Astrocyte of the spinal cord (primary cell): ENCODE measurements at regions not wholly inside any gene's neighbourhood (a gene's known extent, or its start where the extent isn't known, plus 50 kb on each side); places are given as distances from the start of the nearest gene placed in this dataset.

ENCODE experiments used
- DNase-seq: peaks from one replicate; pipeline ENCODE4 v3.0.0; 2011; ENCODE audit warnings: low read depth, low spot score
- H3K4me3 ChIP-seq: 2 replicates; pipeline ENCODE4 v1.5.1; 2011; ENCODE audit warnings: low read depth, mild to moderate bottlenecking, low read length, moderate library complexity
- in situ Hi-C: cut with HindIII; loops from 2 replicates; pipeline ENCODE4 v1.10.0; 2017; ENCODE audit warnings: low sequenced_read_pairs
- TF ChIP-seq, protein P1 (sequence below): IDR thresholded peaks from 2 replicates; pipeline ENCODE4 v1.5.1; 2012; ENCODE audit warnings: low read depth, mild to moderate bottlenecking, low read length, inconsistent platforms

- TF ChIP-seq, protein P1, sequence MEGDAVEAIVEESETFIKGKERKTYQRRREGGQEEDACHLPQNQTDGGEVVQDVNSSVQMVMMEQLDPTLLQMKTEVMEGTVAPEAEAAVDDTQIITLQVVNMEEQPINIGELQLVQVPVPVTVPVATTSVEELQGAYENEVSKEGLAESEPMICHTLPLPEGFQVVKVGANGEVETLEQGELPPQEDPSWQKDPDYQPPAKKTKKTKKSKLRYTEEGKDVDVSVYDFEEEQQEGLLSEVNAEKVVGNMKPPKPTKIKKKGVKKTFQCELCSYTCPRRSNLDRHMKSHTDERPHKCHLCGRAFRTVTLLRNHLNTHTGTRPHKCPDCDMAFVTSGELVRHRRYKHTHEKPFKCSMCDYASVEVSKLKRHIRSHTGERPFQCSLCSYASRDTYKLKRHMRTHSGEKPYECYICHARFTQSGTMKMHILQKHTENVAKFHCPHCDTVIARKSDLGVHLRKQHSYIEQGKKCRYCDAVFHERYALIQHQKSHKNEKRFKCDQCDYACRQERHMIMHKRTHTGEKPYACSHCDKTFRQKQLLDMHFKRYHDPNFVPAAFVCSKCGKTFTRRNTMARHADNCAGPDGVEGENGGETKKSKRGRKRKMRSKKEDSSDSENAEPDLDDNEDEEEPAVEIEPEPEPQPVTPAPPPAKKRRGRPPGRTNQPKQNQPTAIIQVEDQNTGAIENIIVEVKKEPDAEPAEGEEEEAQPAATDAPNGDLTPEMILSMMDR: no peak
- no peak overlapping the region for H3K4me3 ChIP-seq
- in situ Hi-C loops: no loop called here
- peak; percentile 13 for DNase-seq
Observed at GRCh38 chr1:78401148-78401547, 89.6 kb upstream of the PTGFR start.

DNA sequence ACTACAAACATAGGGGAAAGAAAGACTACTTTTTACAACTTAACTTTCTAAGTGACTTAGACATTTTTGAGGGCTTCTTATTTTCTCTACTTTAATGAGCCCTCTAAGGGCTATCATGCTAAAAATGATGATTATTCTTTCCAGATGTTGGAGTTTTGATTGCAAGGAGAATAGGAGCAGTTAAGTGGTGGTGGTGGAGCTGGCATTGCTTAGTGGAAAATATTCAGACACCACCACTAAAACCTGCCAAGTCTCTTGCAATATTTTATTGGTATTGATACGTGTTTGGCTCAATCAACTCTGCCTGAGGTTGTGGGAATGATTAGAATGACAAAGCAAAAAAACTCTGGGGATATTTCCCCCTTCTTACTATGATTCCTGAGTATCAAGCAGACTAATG, 82.6 kb upstream of the PTGFR start:
- H3K4me3 ChIP-seq: no peak overlapping the region
- peak; percentile 26 for DNase-seq
- TF ChIP-seq, protein P1: no peak
- in situ Hi-C loops: no loop called here

- peak; percentile 29 for DNase-seq
- TF ChIP-seq, protein P1: no peak
- in situ Hi-C loops: no loop called here
Observed at GRCh38 chr1:78408810-78409209, 82.0 kb upstream of the PTGFR start.

GRCh38 chr1:78410643-78411042, 80.1 kb upstream of the PTGFR start:
- in situ Hi-C loops: no loop called here
- no peak for DNase-seq
- H3K4me3 ChIP-seq: no peak overlapping the region
- TF ChIP-seq, protein P1: no peak

More at GRCh38 chr1:78408810-78409209, 82.0 kb upstream of the PTGFR start:
- H3K4me3 ChIP-seq: no peak overlapping the region

GRCh38 chr1:78411707-78412106, 79.1 kb upstream of the PTGFR start:
- in situ Hi-C loops: no loop called here
- no peak for DNase-seq
- H3K4me3 ChIP-seq: no peak overlapping the region
- TF ChIP-seq, protein P1: no peak

DNA sequence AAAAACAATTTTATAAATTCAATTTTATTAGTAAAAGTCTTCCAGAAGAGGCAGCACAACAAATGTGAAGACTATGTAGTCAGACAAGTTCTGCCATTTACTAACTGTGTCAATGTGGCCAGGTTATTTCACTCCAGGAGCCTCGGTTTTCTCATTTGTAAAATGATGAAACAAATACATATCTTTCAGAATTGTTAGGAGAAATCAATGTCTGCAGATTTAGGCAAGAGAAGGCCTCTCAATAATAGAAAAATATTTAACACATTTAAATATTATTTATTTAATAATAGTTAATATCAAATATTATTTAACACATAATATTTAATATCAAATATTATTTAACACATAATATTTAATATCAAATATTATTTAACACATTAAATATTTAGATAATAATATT, 75.6 kb upstream of the PTGFR start:
- in situ Hi-C loops: no loop called here
- TF ChIP-seq, protein P1: no peak
- no peak overlapping the region for H3K4me3 ChIP-seq
- no peak for DNase-seq

GRCh38 chr1:78419309-78419708, 71.5 kb upstream of the PTGFR start:
- TF ChIP-seq, protein P1: no peak
- in situ Hi-C loops: no loop called here
- DNase-seq: peak; percentile 88
- no peak overlapping the region for H3K4me3 ChIP-seq
